ENCODE measurements at regions not wholly inside any gene's neighbourhood (a gene's known extent, or its start where the extent isn't known, plus 50 kb on each side); places are given as distances from the start of the nearest gene placed in this dataset.

GRCh38 chr10:123442901-123443300 is 223.3 kb upstream of the GPR26 start:
- TF ChIP-seq EZH2phosphoT487 (IDR thresholded peaks at IDR 0.05; ENCODE audit: insufficient read depth, low read depth) = no peak
- no peak for TF ChIP-seq EZH2 (IDR thresholded peaks at IDR 0.05; ENCODE audit: insufficient read depth, poor library complexity, severe bottlenecking)

All from GM23248 (cell line).